ENCODE measurements at regions not wholly inside any gene's neighbourhood (a gene's known extent, or its start where the extent isn't known, plus 50 kb on each side); places are given as distances from the start of the nearest gene placed in this dataset.

- TF ChIP-seq CTCF (IDR thresholded peaks at IDR 0.05) (no peak), POLR2A (IDR thresholded peaks at IDR 0.05) (no peak)
Observed at GRCh38 chr9:28976250-28976649, 1403.0 kb upstream of the C9orf72 start.

All from prostate gland (tissue), 2 donors.